Lower lobe of right lung (tissue), 2 donors: ENCODE measurements at regions not wholly inside any gene's neighbourhood (a gene's known extent, or its start where the extent isn't known, plus 50 kb on each side); places are given as distances from the start of the nearest gene placed in this dataset.
A peak's percentile ranks its signal among the peaks of the same experiment; 100 is the strongest.

Experiments
- ATAC-seq, 2 donors: fragments of 200-7000 bp; cut with Tn5 transposase; one replicate each; pipeline ENCODE4 v1.9.1; 2020 to 2022; ENCODE audit warnings: mild to moderate bottlenecking in 2 of 2, moderate library complexity in 2 of 2
- DNase-seq: peaks from one replicate; pipeline ENCODE4 v3.0.0-alpha.2; 2020
- H3K27ac ChIP-seq: fragments of 200-600 bp; one replicate; pipeline ENCODE4 v1.8.0; 2022
- H3K27me3 ChIP-seq: fragments of 200-600 bp; one replicate; pipeline ENCODE4 v1.8.0; 2022; ENCODE audit warnings: low read depth
- H3K36me3 ChIP-seq: fragments of 200-600 bp; one replicate; pipeline ENCODE4 v1.8.0; 2022; ENCODE audit warnings: mild to moderate bottlenecking
- H3K4me1 ChIP-seq: fragments of 200-600 bp; one replicate; pipeline ENCODE4 v1.8.0; 2022
- H3K4me3 ChIP-seq: fragments of 200-600 bp; one replicate; pipeline ENCODE4 v1.8.0; 2022; ENCODE audit warnings: mild to moderate bottlenecking
- H3K9me3 ChIP-seq: fragments of 200-600 bp; one replicate; pipeline ENCODE4 v1.8.0; 2022
- intact Hi-C: fragments of 100-400 bp; cut with DNase I; formaldehyde crosslinking; loops from one replicate; pipeline ENCODE4 v1.11.0; 2022
- TF ChIP-seq, protein P1 (sequence below): fragments of 200-600 bp; IDR thresholded peaks from one replicate; pipeline ENCODE4 v1.8.0; 2022; ENCODE audit warnings: antibody characterized with exemption, mild to moderate bottlenecking
- donor health status: DM: no; HTN: yes; CAD: no; lungs with severe emphysema.

DNA sequence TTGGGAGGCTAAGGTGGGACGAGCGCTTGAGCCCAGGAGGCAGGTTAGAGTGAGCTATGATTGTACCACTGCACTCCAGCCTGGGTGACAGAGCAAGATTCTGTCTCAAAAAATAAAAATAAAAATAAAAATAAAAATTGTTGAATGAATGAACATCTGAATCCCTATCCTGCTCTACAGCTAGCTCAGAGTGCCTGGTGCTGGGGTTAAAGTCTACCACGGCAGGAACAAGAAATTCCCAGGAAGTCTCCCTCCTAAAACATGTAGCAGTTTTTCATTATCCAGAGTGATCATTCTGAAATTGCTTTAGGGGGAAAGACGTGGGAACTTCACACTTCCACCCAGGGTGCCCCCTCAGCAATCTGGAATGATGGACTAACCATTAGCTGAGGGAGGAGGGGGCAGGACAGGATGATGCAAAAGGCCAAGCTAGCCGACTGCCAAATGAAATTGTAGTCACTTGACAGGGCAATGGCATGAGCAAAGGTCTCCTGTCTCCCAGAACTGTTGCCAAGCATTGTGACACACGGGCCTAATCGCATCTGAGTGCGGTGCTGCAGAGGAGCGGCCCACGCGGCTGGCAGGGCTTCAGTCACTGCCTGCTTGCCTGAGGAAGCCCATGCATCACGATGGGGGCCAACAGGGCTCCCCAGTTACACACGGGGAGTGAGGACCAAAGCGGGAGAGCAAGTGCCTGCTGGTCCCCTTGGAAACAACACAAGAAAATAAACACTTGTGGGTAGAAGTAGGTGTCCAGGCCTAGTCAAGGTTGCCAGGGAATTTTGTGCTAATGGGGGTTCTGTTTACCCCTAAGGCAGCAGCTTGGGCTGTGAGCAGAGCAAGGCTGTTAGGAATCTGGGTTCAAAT, 85.7 kb downstream of the NENF start:
- no peak overlapping the region for H3K4me3 ChIP-seq
- H3K27me3 ChIP-seq, result peaks cover 18% of the 10 kb centered on the region
- ATAC-seq (peak; percentile 74 to 81), DNase-seq (peak; percentile 73)
- intact Hi-C loops, result no loop called here
- H3K27ac ChIP-seq, result no peak overlapping the region
- H3K9me3 ChIP-seq, result no peaks in the 10 kb centered on the region
- H3K4me1 ChIP-seq, result peaks cover 25% of the 10 kb centered on the region
- TF ChIP-seq, protein P1, sequence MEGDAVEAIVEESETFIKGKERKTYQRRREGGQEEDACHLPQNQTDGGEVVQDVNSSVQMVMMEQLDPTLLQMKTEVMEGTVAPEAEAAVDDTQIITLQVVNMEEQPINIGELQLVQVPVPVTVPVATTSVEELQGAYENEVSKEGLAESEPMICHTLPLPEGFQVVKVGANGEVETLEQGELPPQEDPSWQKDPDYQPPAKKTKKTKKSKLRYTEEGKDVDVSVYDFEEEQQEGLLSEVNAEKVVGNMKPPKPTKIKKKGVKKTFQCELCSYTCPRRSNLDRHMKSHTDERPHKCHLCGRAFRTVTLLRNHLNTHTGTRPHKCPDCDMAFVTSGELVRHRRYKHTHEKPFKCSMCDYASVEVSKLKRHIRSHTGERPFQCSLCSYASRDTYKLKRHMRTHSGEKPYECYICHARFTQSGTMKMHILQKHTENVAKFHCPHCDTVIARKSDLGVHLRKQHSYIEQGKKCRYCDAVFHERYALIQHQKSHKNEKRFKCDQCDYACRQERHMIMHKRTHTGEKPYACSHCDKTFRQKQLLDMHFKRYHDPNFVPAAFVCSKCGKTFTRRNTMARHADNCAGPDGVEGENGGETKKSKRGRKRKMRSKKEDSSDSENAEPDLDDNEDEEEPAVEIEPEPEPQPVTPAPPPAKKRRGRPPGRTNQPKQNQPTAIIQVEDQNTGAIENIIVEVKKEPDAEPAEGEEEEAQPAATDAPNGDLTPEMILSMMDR, result no peak
- no peaks in the 10 kb centered on the region for H3K36me3 ChIP-seq

DNA sequence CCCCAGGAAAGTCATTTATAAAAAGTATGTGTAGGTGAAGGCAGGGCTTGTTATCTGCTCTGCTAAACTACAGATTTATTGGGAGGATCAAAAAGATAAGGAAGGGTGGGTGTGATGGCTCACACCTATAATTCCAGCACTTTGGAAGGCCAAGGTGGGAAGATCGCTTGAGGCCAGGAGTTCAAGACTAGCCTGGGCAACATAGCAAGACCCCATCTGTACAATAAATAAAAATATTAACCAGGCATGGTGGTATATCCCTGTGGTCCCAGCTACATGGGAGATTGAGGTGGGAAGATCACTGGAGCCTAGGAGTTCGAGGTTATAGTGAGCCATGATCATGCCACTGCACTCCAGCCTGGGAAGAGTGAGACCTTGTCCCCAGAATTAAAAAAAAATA, 86.4 kb downstream of the NENF start:
- intact Hi-C loops, result no loop called here

DNA sequence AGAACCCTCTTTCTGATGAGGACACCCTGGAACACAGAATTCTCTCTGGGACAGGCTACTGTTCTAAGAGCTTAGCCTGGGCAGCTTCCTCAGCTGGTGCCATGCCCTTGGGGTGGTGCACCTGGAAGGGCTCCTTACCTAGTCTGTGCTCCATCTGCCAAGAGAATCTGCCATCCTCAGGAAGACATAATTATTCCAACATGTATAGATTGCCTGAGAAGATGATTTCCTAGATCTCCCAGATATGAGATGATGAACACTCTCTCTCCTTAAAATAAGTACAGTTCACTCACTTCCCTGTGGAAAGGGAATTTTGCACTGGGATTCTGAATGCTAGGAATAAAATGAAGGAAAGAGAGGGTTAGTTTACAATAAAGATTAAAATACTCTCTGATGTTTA, 87.6 kb downstream of the NENF start:
- intact Hi-C loops, result no loop called here
- Histone ChIP-seq H3K4me1 (peaks cover 8% of the 10 kb centered on the region), H3K4me3 (no peak overlapping the region), H3K9me3 (no peaks in the 10 kb centered on the region), H3K27me3 (no peaks in the 10 kb centered on the region), H3K36me3 (no peaks in the 10 kb centered on the region), H3K27ac (no peak overlapping the region)
- DNase-seq (no peak), ATAC-seq (no peak)
- TF ChIP-seq, protein P1, result no peak

More for the DNA sequence above, 86.4 kb downstream of the NENF start:
- ATAC-seq (no peak), DNase-seq (no peak)
- Histone ChIP-seq H3K27ac (no peak overlapping the region), H3K36me3 (no peaks in the 10 kb centered on the region), H3K4me3 (no peak overlapping the region), H3K4me1 (peaks cover 18% of the 10 kb centered on the region), H3K27me3 (peaks cover 11% of the 10 kb centered on the region), H3K9me3 (no peaks in the 10 kb centered on the region)
- TF ChIP-seq, protein P1, result no peak

DNA sequence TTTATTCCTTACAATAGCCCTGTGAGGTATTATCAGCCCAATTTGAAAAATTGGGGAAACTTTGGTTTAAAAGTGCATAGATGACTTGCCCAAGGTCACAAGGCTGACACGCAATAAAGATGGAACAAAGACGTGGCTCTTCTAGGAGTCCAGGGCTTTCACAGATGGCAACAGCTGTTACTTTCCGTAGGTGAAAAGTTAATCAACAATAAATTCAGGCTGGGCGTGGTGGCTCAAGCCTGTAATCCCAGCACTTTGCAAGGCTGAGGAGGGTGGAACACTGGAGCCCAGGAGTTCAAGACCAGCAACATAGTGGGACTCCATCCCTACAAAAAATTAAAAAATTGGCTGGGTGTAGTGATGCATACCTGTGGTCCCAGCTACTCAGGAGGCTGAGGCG, 87.8 kb upstream of the ATF3 start:
- no peak for DNase-seq
- intact Hi-C loops, result no loop called here
- Histone ChIP-seq H3K36me3 (no peaks in the 10 kb centered on the region), H3K4me3 (no peak overlapping the region), H3K9me3 (no peaks in the 10 kb centered on the region), H3K4me1 (peaks cover 8% of the 10 kb centered on the region), H3K27me3 (no peaks in the 10 kb centered on the region), H3K27ac (no peak overlapping the region)
- ATAC-seq, result no peak
- TF ChIP-seq, protein P1, result no peak

DNA sequence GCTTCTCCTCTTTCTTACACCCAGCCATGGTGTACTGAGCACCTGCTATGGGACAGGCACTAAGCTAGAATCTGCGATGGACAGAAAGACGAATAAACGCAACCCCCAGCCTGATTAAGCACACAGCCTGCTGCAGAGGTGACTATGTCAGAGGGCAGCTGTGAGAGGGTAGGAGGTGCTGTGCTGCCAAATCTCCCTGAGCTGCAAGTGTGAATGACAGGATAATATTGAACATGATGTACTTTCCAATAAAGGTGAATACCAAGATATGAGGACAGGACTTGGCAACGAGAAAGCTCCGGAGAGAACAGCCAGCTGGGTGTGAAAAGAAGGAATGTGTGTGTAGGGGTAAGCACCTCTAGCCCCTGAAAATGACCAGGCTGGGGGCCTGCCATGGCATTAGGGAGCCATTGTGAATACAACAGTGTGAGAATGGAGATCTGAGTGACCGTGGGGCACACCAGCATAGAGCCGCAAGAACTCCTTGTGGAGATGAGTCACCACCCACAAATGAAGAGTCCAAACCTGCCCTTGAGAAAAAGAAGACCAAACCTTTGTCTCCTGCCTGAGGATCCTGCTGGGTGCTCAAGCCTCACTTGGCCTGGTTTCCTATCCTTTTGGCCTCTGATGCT, 83.0 kb upstream of the ATF3 start:
- no peaks in the 10 kb centered on the region for H3K4me1 ChIP-seq
- TF ChIP-seq, protein P1, result no peak
- H3K27me3 ChIP-seq, result no peaks in the 10 kb centered on the region
- no peak overlapping the region for H3K27ac ChIP-seq
- intact Hi-C loops, result no loop called here
- no peak for DNase-seq
- ATAC-seq, result no peak
- no peaks in the 10 kb centered on the region for H3K9me3 ChIP-seq
- H3K36me3 ChIP-seq, result no peaks in the 10 kb centered on the region
- H3K4me3 ChIP-seq, result no peak overlapping the region
